K562 (cell line): ENCODE measurements at regions not wholly inside any gene's neighbourhood (a gene's known extent, or its start where the extent isn't known, plus 50 kb on each side); places are given as distances from the start of the nearest gene placed in this dataset.

ENCODE experiments used
- ATAC-seq: fragments of 200-7000 bp; cut with Tn5 transposase; 3 replicates; pipeline ENCODE4 v1.9.1; 2020; ENCODE audit warnings: moderate library complexity
- BruUV-seq: library from RNA; stranded (reverse); fragments of 400-500 nt; replicated peaks from 2 replicates; lab custom pipeline; 2021; lab: Mats Ljungman, UMichigan
- CTCF ChIA-PET: fragments of 300-600 bp; formaldehyde crosslinking; extraction: SDS; loops from one replicate; lab custom pipeline; 2021; ENCODE audit warnings: low intra/inter-chr PET ratio; lab: Yijun Ruan, JAX
- POLR2A ChIA-PET: fragments of 300-600, 350-650 bp; sonication (Branson Sonifier 250); formaldehyde crosslinking; extraction: SDS; loops from one replicate; lab custom pipeline; 2021; ENCODE audit warnings: antibody characterized with exemption, inconsistent platforms; lab: Yijun Ruan, JAX
- DNase-seq, 4 experiments: peaks; one replicate each; pipeline versions ENCODE4 v3.0.0 to v3.0.0-alpha.2; 2011 to 2018; ENCODE audit warnings: low spot score in 3 of 4, mixed read lengths in 3 of 4; ENCODE audit errors: extremely low read depth in 1 of 4
- FAIRE-seq: peaks from 2 replicates; lab custom pipeline; 2011; peaks lifted over from hg19 to GRCh38; lab: Jason Lieb, UNC
- H2AFZ ChIP-seq: 2 replicates; pipeline ENCODE4 v1.6.0; 2011; ENCODE audit warnings: low read depth, low read length, control low read depth, inconsistent platforms
- H3K27ac ChIP-seq: fragments of 200-600 bp; 3 replicates; pipeline ENCODE4 v1.8.0; 2011; ENCODE audit warnings: low read depth, mild to moderate bottlenecking, control low read depth, inconsistent platforms, low read length, moderate library complexity, mixed read lengths; ENCODE audit errors: extremely low read depth
- H3K27me3 ChIP-seq, 2 experiments: fragments of 300-600 bp in 1 of 2; 2 replicates in 1 of 2; 3 replicates in 1 of 2; pipeline versions ENCODE4 v1.6.0 to v1.8.0; 2011; ENCODE audit warnings: inconsistent platforms in 2 of 2, low read length in 2 of 2, mild to moderate bottlenecking in 1 of 2, mixed read lengths in 1 of 2, moderate library complexity in 1 of 2; ENCODE audit not compliant: control insufficient read depth in 2 of 2, insufficient read depth in 2 of 2
- H3K36me3 ChIP-seq: fragments of 300-600 bp; 3 replicates; pipeline ENCODE4 v1.8.0; 2011; ENCODE audit warnings: mild to moderate bottlenecking, low read length, inconsistent platforms; ENCODE audit not compliant: control insufficient read depth, insufficient read depth
- H3K4me1 ChIP-seq, 2 experiments: fragments of 200-600 bp in 1 of 2; replicated peaks in 1 of 2; 2 replicates in 1 of 2; 3 replicates in 1 of 2; pipeline versions ENCODE4 v1.5.1 to v1.8.0; 2011; ENCODE audit warnings: inconsistent platforms in 2 of 2, low read length in 2 of 2, mild to moderate bottlenecking in 1 of 2, mixed read lengths in 1 of 2, moderate library complexity in 1 of 2; ENCODE audit not compliant: control insufficient read depth in 2 of 2, insufficient read depth in 2 of 2
- H3K4me2 ChIP-seq: 2 replicates; pipeline ENCODE4 v1.6.1; 2011; ENCODE audit warnings: low read length, control low read depth, inconsistent platforms, mixed read lengths; ENCODE audit not compliant: insufficient read depth
- H3K4me3 ChIP-seq: fragments of 200-600 bp; sonication (generic), shearing (Covaris generic); 2 replicates; pipeline ENCODE4 v1.5.1; 2016; ENCODE audit warnings: control low read depth, inconsistent platforms
- H3K79me2 ChIP-seq: fragments of 200-600 bp; 3 replicates; pipeline ENCODE4 v1.8.0; 2011; ENCODE audit warnings: low read length, inconsistent platforms; ENCODE audit not compliant: control insufficient read depth, insufficient read depth
- H3K9ac ChIP-seq, 2 experiments: 2 replicates each; pipeline versions ENCODE4 v1.6.0 to v1.6.1; 2011; ENCODE audit warnings: low read depth in 2 of 2, low read length in 2 of 2, control low read depth in 1 of 2, inconsistent platforms in 1 of 2, mild to moderate bottlenecking in 1 of 2, mixed read lengths in 1 of 2; ENCODE audit not compliant: insufficient read depth in 1 of 2
- H3K9me1 ChIP-seq: one replicate; pipeline ENCODE4 v1.6.0; 2011; ENCODE audit warnings: inconsistent platforms, mild to moderate bottlenecking, low read length, moderate library complexity; ENCODE audit not compliant: control insufficient read depth, insufficient read depth
- H3K9me3 ChIP-seq: replicated peaks from 2 replicates; pipeline ENCODE4 v1.5.1; 2011; ENCODE audit warnings: low read depth, low read length, inconsistent platforms; ENCODE audit not compliant: control insufficient read depth, insufficient read depth
- H4K20me1 ChIP-seq: replicated peaks from 2 replicates; pipeline ENCODE4 v1.6.1; 2011; ENCODE audit warnings: low read length, inconsistent platforms, mixed read lengths; ENCODE audit not compliant: control insufficient read depth, insufficient read depth
- ATF4 ChIP-seq: fragments of 450-650 bp; formaldehyde crosslinking; IDR thresholded peaks from 2 replicates; pipeline ENCODE4 v1.4.0; 2022; ENCODE audit warnings: mild to moderate bottlenecking, moderate library complexity
- COPS2 ChIP-seq: fragments of 450-650 bp; conservative IDR thresholded peaks from 2 replicates; pipeline ENCODE4 v1.6.1; 2016; ENCODE audit warnings: mild to moderate bottlenecking, moderate library complexity
- NR2C2 ChIP-seq, 2 experiments: fragments of 200-800 bp in 1 of 2; sonication (Bioruptor generic) in 1 of 2; sonication (generic) in 1 of 2; formaldehyde crosslinking in 1 of 2; IDR thresholded peaks; 2 replicates each; pipeline versions ENCODE4 v1.6.1 to v1.8.0; 2016 to 2022; ENCODE audit warnings: mild to moderate bottlenecking in 1 of 2, missing compliant biosample characterization in 1 of 2, missing genetic modification characterization in 1 of 2, missing genetic modification reagents in 1 of 2
- OTX1 ChIP-seq: fragments of 450-650 bp; formaldehyde crosslinking; IDR thresholded peaks from 2 replicates; pipeline ENCODE4 v1.4.0; 2022; ENCODE audit warnings: mild to moderate bottlenecking
- STAT5B ChIP-seq: fragments of 250-450 bp; sonication (Bioruptor Pico); IDR thresholded peaks from 2 replicates; pipeline ENCODE4 v1.8.0; 2021; ENCODE audit warnings: mild to moderate bottlenecking, inconsistent platforms
- ZBTB33 ChIP-seq: sonication (generic); formaldehyde crosslinking; IDR thresholded peaks from 2 replicates; pipeline ENCODE4 v1.8.1; 2023; ENCODE audit warnings: mild to moderate bottlenecking, missing genetic modification reagents
- ZBTB40 ChIP-seq, 2 experiments: fragments of 450-650 bp in 1 of 2; sonication (generic) in 1 of 2; formaldehyde crosslinking in 1 of 2; IDR thresholded peaks; 2 replicates each; pipeline versions ENCODE4 v1.7.1 to v1.9.0; 2016 to 2022; ENCODE audit warnings: inconsistent platforms in 1 of 2, mild to moderate bottlenecking in 1 of 2, missing genetic modification reagents in 1 of 2
- ZNF146 ChIP-seq: IDR thresholded peaks from one replicate; pipeline ENCODE4 v1.6.1; 2018; ENCODE audit warnings: missing compliant biosample characterization; ENCODE audit not compliant: unreplicated experiment
- WGBS: fragments of 100-300 bp; shearing (Covaris generic); methylation state at CpG from one replicate; pipeline ENCODE4 v1.1.6; 2016; ENCODE audit warnings: low coverage, mixed read lengths; ENCODE audit not compliant: insufficient coverage; ENCODE audit errors: missing lambda C conversion rate; 5-methylcytosine and 5-hydroxymethylcytosine counted together
- in situ Hi-C: fragments of 300-500 bp; cut with MboI; formaldehyde crosslinking; loops from 4 replicates; pipeline ENCODE4 v1.15.0; 2018; ENCODE audit warnings: inconsistent platforms, mixed read lengths
- intact Hi-C: fragments of 100-400 bp; cut with micrococcal nuclease; formaldehyde crosslinking; loops from 2 replicates; pipeline ENCODE4 v1.14.2; 2022

GRCh38 chr22:48973694-48974041 is 854.0 kb downstream of the BRD1 start:
- POLR2A ChIA-PET: no interaction called here
- 0% methylated on average over 4 of the region's 8 CpGs for WGBS
- Histone ChIP-seq H4K20me1 (no peaks in the 10 kb centered on the region), H2AFZ (no peak overlapping the region), H3K4me3 (no peak overlapping the region), H3K79me2 (no peaks in the 10 kb centered on the region), H3K9me1 (no peaks in the 10 kb centered on the region), H3K9me3 (no peaks in the 10 kb centered on the region), H3K4me2 (no peak overlapping the region), H3K27ac (no peak overlapping the region), H3K27me3 (no peaks in the 10 kb centered on the region), H3K36me3 (no peaks in the 10 kb centered on the region), H3K9ac (no peak overlapping the region), H3K4me1 (no peaks in the 10 kb centered on the region)
- BruUV-seq: no TSS peak
- FAIRE-seq: no peak
- no peak for TF ChIP-seq STAT5B (CRISPR knock-in tag)
- TF ChIP-seq ZBTB40 (IDR thresholded peaks at IDR 0.05): no peak
- TF ChIP-seq ZBTB40 (CRISPR knock-in tag; IDR thresholded peaks at IDR 0.05): no peak
- no peak for TF ChIP-seq ATF4 (CRISPR knock-in tag)
- no peak for TF ChIP-seq COPS2
- TF ChIP-seq NR2C2 (CRISPR knock-in tag; IDR thresholded peaks at IDR 0.05): no peak
- no peak for TF ChIP-seq NR2C2 (tag; IDR thresholded peaks at IDR 0.05)
- no peak for TF ChIP-seq OTX1 (CRISPR knock-in tag)
- no peak for TF ChIP-seq ZNF146 (CRISPR knock-in tag)
- no peak for TF ChIP-seq ZBTB33
- intact Hi-C loops (no loop called here), in situ Hi-C loops (no loop called here)
- CTCF ChIA-PET: no interaction called here
- DNase-seq: no peak
- no peak for ATAC-seq
